Panc1 (cell line): ENCODE measurements at regions not wholly inside any gene's neighbourhood (a gene's known extent, or its start where the extent isn't known, plus 50 kb on each side); places are given as distances from the start of the nearest gene placed in this dataset.

Experiments used
- ATAC-seq: fragments of 200-7000 bp; cut with Tn5 transposase; 2 replicates; pipeline ENCODE4 v1.9.1; 2020; ENCODE audit warnings: mild to moderate bottlenecking, moderate library complexity
- BruUV-seq: library from RNA; stranded (reverse); fragments of 400-500 nt; replicated peaks from 2 replicates; lab custom pipeline; 2021; lab: Mats Ljungman, UMichigan
- CTCF ChIA-PET: fragments of 300-600 bp; sonication (Branson Sonifier 250); formaldehyde crosslinking; loops from one replicate; lab custom pipeline; 2022; ENCODE audit warnings: antibody characterized with exemption; lab: Charles Lee
- POLR2A ChIA-PET: fragments of 300-600 bp; sonication (Branson Sonifier 250); formaldehyde crosslinking; loops from one replicate; lab custom pipeline; 2022; ENCODE audit warnings: antibody characterized with exemption; lab: Charles Lee
- DNase-seq: peaks from one replicate; pipeline ENCODE4 v3.0.0-alpha.2; 2010; ENCODE audit warnings: low read depth, low spot score
- H3K27ac ChIP-seq: 2 replicates; pipeline ENCODE4 v1.5.1; 2011; ENCODE audit warnings: mild to moderate bottlenecking, low read length, inconsistent platforms
- H3K27me3 ChIP-seq: fragments of 200-500 bp; sonication (Bioruptor generic); 2 replicates; pipeline ENCODE4 v1.6.0; 2014; ENCODE audit warnings: low read length, inconsistent platforms; ENCODE audit not compliant: control insufficient read depth, insufficient read depth
- H3K36me3 ChIP-seq: fragments of 200-500 bp; sonication (Bioruptor generic); 2 replicates; pipeline ENCODE4 v1.5.1; 2014; ENCODE audit warnings: inconsistent platforms, mild to moderate bottlenecking, low read length, moderate library complexity; ENCODE audit not compliant: control insufficient read depth, insufficient read depth
- H3K4me1 ChIP-seq: 2 replicates; pipeline ENCODE4 v1.5.1; 2011; ENCODE audit warnings: inconsistent platforms, mild to moderate bottlenecking, low read length, moderate library complexity; ENCODE audit not compliant: control insufficient read depth, insufficient read depth
- H3K4me3 ChIP-seq, 2 experiments: 2 replicates each; pipeline ENCODE4 v1.5.1; 2011 to 2012; ENCODE audit warnings: low read depth in 2 of 2, low read length in 2 of 2, mild to moderate bottlenecking in 2 of 2, inconsistent platforms in 1 of 2, moderate library complexity in 1 of 2
- H3K9me3 ChIP-seq: fragments of 200-500 bp; sonication (Bioruptor generic); 2 replicates; pipeline ENCODE4 v1.5.1; 2014; ENCODE audit warnings: low read depth, mild to moderate bottlenecking, inconsistent platforms, low read length, moderate library complexity; ENCODE audit not compliant: control insufficient read depth, insufficient read depth
- CTCF ChIP-seq: fragments of 450-650 bp; IDR thresholded peaks from 2 replicates; pipeline ENCODE4 v1.5.1; 2017; ENCODE audit warnings: mild to moderate bottlenecking
- POLR2AphosphoS5 ChIP-seq: IDR thresholded peaks from 2 replicates; pipeline ENCODE4 v1.6.1; 2012; ENCODE audit warnings: mild to moderate bottlenecking, low read depth, low read length, moderate library complexity
- REST ChIP-seq, 2 experiments: IDR thresholded peaks; 2 replicates each; pipeline ENCODE4 v1.6.1; 2011 to 2012; ENCODE audit warnings: low read depth in 2 of 2, control low read depth in 1 of 2, low read length in 1 of 2, mild to moderate bottlenecking in 1 of 2, moderate library complexity in 1 of 2; ENCODE audit not compliant: insufficient read depth in 1 of 2
- SIN3A ChIP-seq: IDR thresholded peaks from 2 replicates; pipeline ENCODE4 v1.6.1; 2012; ENCODE audit warnings: low read depth, mild to moderate bottlenecking, low read length, moderate library complexity, borderline replicate concordance; ENCODE audit not compliant: insufficient read depth
- TCF7L2 ChIP-seq: IDR thresholded peaks from 2 replicates; pipeline ENCODE4 v1.6.1; 2011; ENCODE audit warnings: mild to moderate bottlenecking, low read depth, low read length, inconsistent platforms
- in situ Hi-C: cut with HindIII; loops from 2 replicates; pipeline ENCODE4 v1.10.0; 2016; ENCODE audit warnings: low sequenced_read_pairs, low pct_unique_long_range_greater_than_20kb
- intact Hi-C: fragments of 100-400 bp; cut with micrococcal nuclease; formaldehyde crosslinking; loops from one replicate; pipeline ENCODE4 v1.10.0; 2022; ENCODE audit not compliant: unreplicated experiment

- Histone ChIP-seq H3K9me3 (no peaks in the 10 kb centered on the region), H3K27me3 (no peaks in the 10 kb centered on the region), H3K4me3 (no peak overlapping the region), H3K4me1 (no peaks in the 10 kb centered on the region), H3K36me3 (no peaks in the 10 kb centered on the region), H3K27ac (no peak overlapping the region)
- ChIA-PET POLR2A (no interaction called here), CTCF (no interaction called here)
- no TSS peak for BruUV-seq
- DNase-seq, result no peak
- intact Hi-C loops, result no loop called here
- in situ Hi-C loops, result no loop called here
- TF ChIP-seq CTCF (no peak), POLR2AphosphoS5 (no peak), TCF7L2 (no peak), REST (IDR thresholded peaks at IDR 0.05; ENCODE audit: insufficient read depth in 1 of 2, low read depth in 2 of 2, low read length in 1 of 2) (no peak), SIN3A (no peak)
- ATAC-seq, result no peak
These were observed 299.6 kb downstream of the TLL1 start for GRCh38 chr4:166172619-166173018.

GRCh38 chr4:166174717-166175490, 301.9 kb downstream of the TLL1 start:
- ATAC-seq (no peak), DNase-seq (no peak)
- no peak for TF ChIP-seq CTCF
- no peak for TF ChIP-seq SIN3A
- TF ChIP-seq REST (IDR thresholded peaks at IDR 0.05; ENCODE audit: insufficient read depth in 1 of 2, low read depth in 2 of 2, low read length in 1 of 2), result no peak
- no peak for TF ChIP-seq TCF7L2
- TF ChIP-seq POLR2AphosphoS5, result no peak
- ChIA-PET POLR2A (no interaction called here), CTCF (no interaction called here)
- Histone ChIP-seq H3K27ac (no peak overlapping the region), H3K4me3 (no peak overlapping the region), H3K36me3 (no peaks in the 10 kb centered on the region), H3K9me3 (no peaks in the 10 kb centered on the region), H3K4me1 (no peaks in the 10 kb centered on the region), H3K27me3 (no peaks in the 10 kb centered on the region)
- intact Hi-C loops, result no loop called here
- no TSS peak for BruUV-seq
- in situ Hi-C loops, result no loop called here
